CD14-positive monocyte (primary cell): ENCODE measurements at regions not wholly inside any gene's neighbourhood (a gene's known extent, or its start where the extent isn't known, plus 50 kb on each side); places are given as distances from the start of the nearest gene placed in this dataset.

Experiments used
- DNase-seq, 3 donors: peaks; one replicate each; pipeline ENCODE4 v3.0.0-alpha.2; 2011 to 2022
- H2AFZ ChIP-seq: 2 replicates; pipeline ENCODE4 v1.6.0; 2012; ENCODE audit warnings: mild to moderate bottlenecking, low read depth, low read length, inconsistent platforms; ENCODE audit not compliant: insufficient read depth, poor library complexity, severe bottlenecking
- H3K27ac ChIP-seq, 2 donors: 1 replicate in 1 of 2; 2 replicates in 1 of 2; pipeline ENCODE4 v1.5.1; 2012 to 2013; ENCODE audit warnings: low read length in 2 of 2, control low read depth in 1 of 2, inconsistent platforms in 1 of 2, low read depth in 1 of 2, mild to moderate bottlenecking in 1 of 2
- H3K27me3 ChIP-seq, 2 donors: one replicate each; pipeline versions ENCODE4 v1.6.0 to v1.6.1; 2011 to 2013; ENCODE audit warnings: low read length in 2 of 2; ENCODE audit not compliant: control insufficient read depth in 2 of 2, insufficient read depth in 2 of 2
- H3K36me3 ChIP-seq, 2 donors: replicated peaks in 1 of 2; 1 replicate in 1 of 2; 2 replicates in 1 of 2; pipeline versions ENCODE4 v1.5.1 to v1.6.1; 2012 to 2013; ENCODE audit warnings: low read length in 2 of 2, control low read depth in 1 of 2, inconsistent platforms in 1 of 2, mild to moderate bottlenecking in 1 of 2; ENCODE audit not compliant: insufficient read depth in 2 of 2, control insufficient read depth in 1 of 2
- H3K4me1 ChIP-seq, 2 donors: 1 replicate in 1 of 2; 2 replicates in 1 of 2; pipeline versions ENCODE4 v1.5.1 to v1.6.1; 2012 to 2013; ENCODE audit warnings: low read length in 2 of 2, control low read depth in 1 of 2, inconsistent platforms in 1 of 2, mild to moderate bottlenecking in 1 of 2, moderate library complexity in 1 of 2; ENCODE audit not compliant: insufficient read depth in 2 of 2, control insufficient read depth in 1 of 2
- H3K4me2 ChIP-seq: replicated peaks from 2 replicates; pipeline ENCODE3; 2012; ENCODE audit warnings: low read length, moderate library complexity, mild to moderate bottlenecking; ENCODE audit not compliant: poor library complexity, severe bottlenecking; ENCODE audit errors: extremely low read depth
- H3K4me3 ChIP-seq, 3 experiments: fragments of 200-600 bp in 1 of 3; sonication (generic) in 1 of 3; replicated peaks in 1 of 3; 1 replicate in 2 of 3; 2 replicates in 1 of 3; pipeline ENCODE4 v1.5.1; 2011 to 2013; ENCODE audit warnings: low read length in 3 of 3, mild to moderate bottlenecking in 3 of 3, control low read depth in 2 of 3, low read depth in 2 of 3, inconsistent platforms in 1 of 3, moderate library complexity in 1 of 3
- H3K79me2 ChIP-seq: 2 replicates; pipeline ENCODE4 v1.6.0; 2012; ENCODE audit warnings: mild to moderate bottlenecking, control low read depth, inconsistent platforms, low read length, moderate library complexity; ENCODE audit not compliant: insufficient read depth
- H3K9ac ChIP-seq: 2 replicates; pipeline ENCODE4 v1.6.0; 2017; ENCODE audit warnings: low read length, mild to moderate bottlenecking; ENCODE audit not compliant: insufficient read depth, poor library complexity, severe bottlenecking
- H3K9me3 ChIP-seq, 2 donors: replicated peaks in 1 of 2; 1 replicate in 1 of 2; 2 replicates in 1 of 2; pipeline versions ENCODE4 v1.5.1 to v1.6.1; 2012 to 2013; ENCODE audit warnings: low read length in 2 of 2, control low read depth in 1 of 2; ENCODE audit not compliant: control insufficient read depth in 1 of 2, insufficient read depth in 1 of 2
- H4K20me1 ChIP-seq: 2 replicates; pipeline ENCODE4 v1.6.0; 2012; ENCODE audit warnings: mild to moderate bottlenecking, low read length, control low read depth, moderate library complexity; ENCODE audit not compliant: insufficient read depth
- H3K27ac Mint-ChIP-seq, 7 donors: one replicate each; pipeline ENCODE4 v1.8.0; 2020; ENCODE audit warnings: mild to moderate bottlenecking in 7 of 7, mixed read lengths in 7 of 7, moderate library complexity in 6 of 7, inconsistent platforms in 2 of 7
- H3K27me3 Mint-ChIP-seq, 3 donors: one replicate each; pipeline ENCODE4 v1.8.0; 2021 to 2022; ENCODE audit warnings: low read depth in 3 of 3, mild to moderate bottlenecking in 3 of 3, mixed read lengths in 3 of 3, moderate library complexity in 3 of 3, inconsistent platforms in 1 of 3
- H3K36me3 Mint-ChIP-seq, 2 donors: one replicate each; pipeline ENCODE4 v1.8.0; 2020; ENCODE audit warnings: mixed read lengths in 2 of 2, inconsistent platforms in 1 of 2, mild to moderate bottlenecking in 1 of 2
- H3K4me1 Mint-ChIP-seq: one replicate; pipeline ENCODE4 v1.8.0; 2020; ENCODE audit warnings: mild to moderate bottlenecking, mixed read lengths
- H3K4me3 Mint-ChIP-seq, 2 donors: one replicate each; pipeline ENCODE4 v1.8.0; 2020; ENCODE audit warnings: mild to moderate bottlenecking in 2 of 2, mixed read lengths in 2 of 2, moderate library complexity in 1 of 2
- H3K9me3 Mint-ChIP-seq, 7 donors: one replicate each; pipeline ENCODE4 v1.8.0; 2020 to 2022; ENCODE audit warnings: mixed read lengths in 7 of 7, mild to moderate bottlenecking in 6 of 7, moderate library complexity in 6 of 7, inconsistent platforms in 2 of 7
- CTCF ChIP-seq: fragments of 200-600 bp; IDR thresholded peaks from one replicate; pipeline ENCODE4 v1.8.0; 2022; ENCODE audit warnings: antibody characterized with exemption, mild to moderate bottlenecking
- WGBS: methylation state at CpG from one replicate; pipeline ENCODE4 v1.1.5; 2013; ENCODE audit warnings: missing lambda C conversion rate; ENCODE audit not compliant: insufficient coverage; 5-methylcytosine and 5-hydroxymethylcytosine counted together
- intact Hi-C, 2 donors: fragments of 100-400 bp; cut with micrococcal nuclease; formaldehyde crosslinking; loops; one replicate each; pipeline versions ENCODE4 v1.15.0 to v1.15.1; 2023

- Histone ChIP-seq H3K27ac (no peak overlapping the region), H3K4me2 (no peak overlapping the region), H3K4me1 (no peaks in the 10 kb centered on the region), H3K27me3 (no peaks in the 10 kb centered on the region), H2AFZ (no peak overlapping the region), H3K4me3 (no peak overlapping the region), H3K9me3 (peaks cover 0 to 4% of the 10 kb centered on the region in 2 donors), H3K9ac (no peak overlapping the region), H3K79me2 (no peaks in the 10 kb centered on the region), H3K36me3 (no peaks in the 10 kb centered on the region), H4K20me1 (no peaks in the 10 kb centered on the region)
- H3K4me1 Mint-ChIP-seq = no peaks in the 10 kb centered on the region
- H3K4me3 Mint-ChIP-seq = no peak overlapping the region
- no peaks in the 10 kb centered on the region for H3K36me3 Mint-ChIP-seq
- intact Hi-C loops = loop anchor here in 1 of 2 donors (10.0 kb wide), 1 partner anchor 82 kb away; no protein-coding TSS in a partner anchor
- DNase-seq = no peak
- no peak overlapping the region for H3K27ac Mint-ChIP-seq
- TF ChIP-seq CTCF = no peak
- H3K9me3 Mint-ChIP-seq = peaks cover 4 to 17% (median 8%) of the 10 kb centered on the region in 7 donors
- H3K27me3 Mint-ChIP-seq = peaks cover 0 to 1% (median 0%) of the 10 kb centered on the region in 3 donors
These were observed 178.0 kb upstream of the TMCO5A start for GRCh38 chr15:37756407-37756806.

- peaks cover 0 to 3% (median 0%) of the 10 kb centered on the region in 3 donors for H3K27me3 Mint-ChIP-seq
- TF ChIP-seq CTCF = no peak
- intact Hi-C loops = loop anchor here in 1 of 2 donors (10.0 kb wide), 1 partner anchor 84 kb away; no protein-coding TSS in a partner anchor
- Histone ChIP-seq H4K20me1 (no peaks in the 10 kb centered on the region), H3K4me2 (no peak overlapping the region), H3K4me1 (no peaks in the 10 kb centered on the region), H3K4me3 (no peak overlapping the region), H3K36me3 (no peaks in the 10 kb centered on the region), H3K9ac (no peak overlapping the region), H2AFZ (no peak overlapping the region), H3K9me3 (no peaks in the 10 kb centered on the region), H3K79me2 (no peaks in the 10 kb centered on the region), H3K27ac (no peak overlapping the region), H3K27me3 (no peaks in the 10 kb centered on the region)
- H3K36me3 Mint-ChIP-seq = no peaks in the 10 kb centered on the region
- no peaks in the 10 kb centered on the region for H3K4me1 Mint-ChIP-seq
- H3K27ac Mint-ChIP-seq = no peak overlapping the region
- WGBS = no CpG with 5 or more reads among the region's 1 CpG
- no peak overlapping the region for H3K4me3 Mint-ChIP-seq
- no peak for DNase-seq
- peaks cover 0 to 9% (median 6%) of the 10 kb centered on the region in 7 donors for H3K9me3 Mint-ChIP-seq
These were observed 176.0 kb upstream of the TMCO5A start for GRCh38 chr15:37758412-37758811.
